ENCODE measurements at regions not wholly inside any gene's neighbourhood (a gene's known extent, or its start where the extent isn't known, plus 50 kb on each side); places are given as distances from the start of the nearest gene placed in this dataset.

- H3K9me3 ChIP-seq: no peaks in the 10 kb centered on the region
- intact Hi-C loops (cut with DNase I; ENCODE audit: low total_unique reads): no loop called here
- no peaks in the 10 kb centered on the region for H3K27me3 ChIP-seq
- no peak overlapping the region for H3K27ac ChIP-seq
- no peak for TF ChIP-seq POLR2AphosphoS5 (IDR thresholded peaks at IDR 0.05)
- TF ChIP-seq CTCF (IDR thresholded peaks at IDR 0.05): no peak
- TF ChIP-seq POLR2A (IDR thresholded peaks at IDR 0.05): no peak
- H3K4me1 ChIP-seq: no peaks in the 10 kb centered on the region
- no peak for DNase-seq (ENCODE audit: low spot score in 2 of 2)
- H3K4me3 ChIP-seq: no peak overlapping the region
- no peaks in the 10 kb centered on the region for H3K36me3 ChIP-seq
These were observed 378.8 kb upstream of the NOCT start for GRCh38 chr4:138636781-138637180.

- Histone ChIP-seq H3K4me1 (no peaks in the 10 kb centered on the region), H3K36me3 (no peaks in the 10 kb centered on the region), H3K9me3 (no peaks in the 10 kb centered on the region), H3K27ac (no peak overlapping the region), H3K27me3 (no peaks in the 10 kb centered on the region), H3K4me3 (no peak overlapping the region)
- intact Hi-C loops (cut with DNase I; ENCODE audit: low total_unique reads): no loop called here
- DNase-seq (ENCODE audit: low spot score in 2 of 2): no peak
- no peak for TF ChIP-seq POLR2AphosphoS5 (IDR thresholded peaks at IDR 0.05)
- no peak for TF ChIP-seq CTCF (IDR thresholded peaks at IDR 0.05)
- TF ChIP-seq POLR2A (IDR thresholded peaks at IDR 0.05): no peak
These were observed 380.7 kb upstream of the NOCT start for GRCh38 chr4:138634915-138635314.

GRCh38 chr4:138633580-138633904 lies 382.0 kb upstream of the NOCT start:
- H3K36me3 ChIP-seq: no peaks in the 10 kb centered on the region
- TF ChIP-seq POLR2AphosphoS5 (IDR thresholded peaks at IDR 0.05): no peak
- TF ChIP-seq POLR2A (IDR thresholded peaks at IDR 0.05): no peak
- H3K27me3 ChIP-seq: no peaks in the 10 kb centered on the region
- H3K27ac ChIP-seq: no peak overlapping the region
- H3K4me1 ChIP-seq: no peaks in the 10 kb centered on the region
- DNase-seq (ENCODE audit: low spot score in 2 of 2): no peak
- no peak overlapping the region for H3K4me3 ChIP-seq
- intact Hi-C loops (cut with DNase I; ENCODE audit: low total_unique reads): no loop called here
- no peaks in the 10 kb centered on the region for H3K9me3 ChIP-seq

- TF ChIP-seq POLR2A (IDR thresholded peaks at IDR 0.05) (no peak), POLR2AphosphoS5 (IDR thresholded peaks at IDR 0.05) (no peak), CTCF (IDR thresholded peaks at IDR 0.05) (no peak)
- Histone ChIP-seq H3K9me3 (no peaks in the 10 kb centered on the region), H3K4me3 (no peak overlapping the region), H3K36me3 (no peaks in the 10 kb centered on the region), H3K27me3 (no peaks in the 10 kb centered on the region), H3K4me1 (no peaks in the 10 kb centered on the region), H3K27ac (no peak overlapping the region)
- DNase-seq (ENCODE audit: low spot score in 2 of 2): no peak
- intact Hi-C loops (cut with DNase I; ENCODE audit: low total_unique reads): no loop called here
These were observed 382.6 kb upstream of the NOCT start for GRCh38 chr4:138632856-138633579.

- DNase-seq (ENCODE audit: low spot score in 2 of 2): no peak
- Histone ChIP-seq H3K9me3 (no peaks in the 10 kb centered on the region), H3K4me1 (no peaks in the 10 kb centered on the region), H3K4me3 (no peak overlapping the region), H3K27me3 (no peaks in the 10 kb centered on the region), H3K27ac (no peak overlapping the region), H3K36me3 (no peaks in the 10 kb centered on the region)
- intact Hi-C loops (cut with DNase I; ENCODE audit: low total_unique reads): no loop called here
- TF ChIP-seq POLR2AphosphoS5 (IDR thresholded peaks at IDR 0.05): no peak
- no peak for TF ChIP-seq CTCF (IDR thresholded peaks at IDR 0.05)
- no peak for TF ChIP-seq POLR2A (IDR thresholded peaks at IDR 0.05)
These were observed 384.9 kb upstream of the NOCT start for GRCh38 chr4:138630666-138631065.

- no peak overlapping the region for H3K4me3 ChIP-seq
- no peak for DNase-seq (ENCODE audit: low spot score in 2 of 2)
- TF ChIP-seq CTCF (IDR thresholded peaks at IDR 0.05) (no peak), POLR2AphosphoS5 (IDR thresholded peaks at IDR 0.05) (no peak), POLR2A (IDR thresholded peaks at IDR 0.05) (no peak)
- intact Hi-C loops (cut with DNase I; ENCODE audit: low total_unique reads): no loop called here
- H3K36me3 ChIP-seq: no peaks in the 10 kb centered on the region
- H3K9me3 ChIP-seq: no peaks in the 10 kb centered on the region
- no peaks in the 10 kb centered on the region for H3K4me1 ChIP-seq
- no peaks in the 10 kb centered on the region for H3K27me3 ChIP-seq
- no peak overlapping the region for H3K27ac ChIP-seq
These were observed 385.9 kb upstream of the NOCT start for GRCh38 chr4:138629669-138630068.
